GM12891 (cell line): ENCODE measurements at regions not wholly inside any gene's neighbourhood (a gene's known extent, or its start where the extent isn't known, plus 50 kb on each side); places are given as distances from the start of the nearest gene placed in this dataset.

Experiments
- POLR2A ChIP-seq: IDR thresholded peaks from 2 replicates; pipeline ENCODE4 v1.6.1; 2011; ENCODE audit warnings: low read depth, low read length, control low read depth
- POLR2AphosphoS5 ChIP-seq: IDR thresholded peaks from 2 replicates; pipeline ENCODE4 v1.6.1; 2011; ENCODE audit warnings: low read depth, low read length, control low read depth
- POU2F2 ChIP-seq: IDR thresholded peaks from 2 replicates; pipeline ENCODE4 v1.6.1; 2011; ENCODE audit warnings: low read depth, mild to moderate bottlenecking, control low read depth, low read length, moderate library complexity
- TAF1 ChIP-seq: IDR thresholded peaks from 2 replicates; pipeline ENCODE4 v1.6.1; 2011; ENCODE audit warnings: low read depth, low read length, control low read depth

DNA sequence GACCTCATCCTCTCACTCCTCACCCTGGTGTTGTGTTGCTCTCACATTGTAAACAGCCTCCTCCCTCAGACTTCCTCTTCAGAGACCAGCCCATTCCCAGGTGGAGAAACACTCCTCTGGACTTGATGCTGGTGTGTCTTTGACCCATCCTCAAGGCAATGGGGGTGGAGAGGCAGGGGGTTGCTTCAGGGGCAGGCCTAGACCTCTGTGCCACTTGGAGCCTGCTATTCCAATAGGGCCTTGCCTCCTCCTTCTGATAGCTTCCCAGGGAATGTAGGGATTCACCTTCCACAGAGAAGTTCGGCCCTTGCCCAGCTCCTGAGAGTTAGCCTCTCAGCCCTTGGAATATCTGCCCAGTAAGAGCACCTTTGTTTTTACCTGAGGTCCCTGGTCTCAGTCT, 606.6 kb upstream of the CADM1 start:
- TF ChIP-seq POLR2AphosphoS5 = no peak
- TF ChIP-seq POLR2A = no peak
- no peak for TF ChIP-seq TAF1
- TF ChIP-seq POU2F2 = no peak
